H1 (cell line): ENCODE measurements at regions not wholly inside any gene's neighbourhood (a gene's known extent, or its start where the extent isn't known, plus 50 kb on each side); places are given as distances from the start of the nearest gene placed in this dataset.

ENCODE experiments used
- POLR2A ChIP-seq, 2 experiments: IDR thresholded peaks; 1 replicate in 1 of 2; 2 replicates in 1 of 2; pipeline ENCODE4 v1.6.1; 2011; ENCODE audit warnings: low read depth in 2 of 2, low read length in 2 of 2, mild to moderate bottlenecking in 2 of 2; ENCODE audit errors: control extremely low read depth in 1 of 2
- TF ChIP-seq, protein P1 (sequence below): fragments of 300-600 bp; sonication (generic); IDR thresholded peaks from 2 replicates; pipeline ENCODE4 v1.7.1; 2012; ENCODE audit warnings: low read length, moderate library complexity, mild to moderate bottlenecking, inconsistent platforms; ENCODE audit not compliant: insufficient replicate concordance

- TF ChIP-seq, protein P1, sequence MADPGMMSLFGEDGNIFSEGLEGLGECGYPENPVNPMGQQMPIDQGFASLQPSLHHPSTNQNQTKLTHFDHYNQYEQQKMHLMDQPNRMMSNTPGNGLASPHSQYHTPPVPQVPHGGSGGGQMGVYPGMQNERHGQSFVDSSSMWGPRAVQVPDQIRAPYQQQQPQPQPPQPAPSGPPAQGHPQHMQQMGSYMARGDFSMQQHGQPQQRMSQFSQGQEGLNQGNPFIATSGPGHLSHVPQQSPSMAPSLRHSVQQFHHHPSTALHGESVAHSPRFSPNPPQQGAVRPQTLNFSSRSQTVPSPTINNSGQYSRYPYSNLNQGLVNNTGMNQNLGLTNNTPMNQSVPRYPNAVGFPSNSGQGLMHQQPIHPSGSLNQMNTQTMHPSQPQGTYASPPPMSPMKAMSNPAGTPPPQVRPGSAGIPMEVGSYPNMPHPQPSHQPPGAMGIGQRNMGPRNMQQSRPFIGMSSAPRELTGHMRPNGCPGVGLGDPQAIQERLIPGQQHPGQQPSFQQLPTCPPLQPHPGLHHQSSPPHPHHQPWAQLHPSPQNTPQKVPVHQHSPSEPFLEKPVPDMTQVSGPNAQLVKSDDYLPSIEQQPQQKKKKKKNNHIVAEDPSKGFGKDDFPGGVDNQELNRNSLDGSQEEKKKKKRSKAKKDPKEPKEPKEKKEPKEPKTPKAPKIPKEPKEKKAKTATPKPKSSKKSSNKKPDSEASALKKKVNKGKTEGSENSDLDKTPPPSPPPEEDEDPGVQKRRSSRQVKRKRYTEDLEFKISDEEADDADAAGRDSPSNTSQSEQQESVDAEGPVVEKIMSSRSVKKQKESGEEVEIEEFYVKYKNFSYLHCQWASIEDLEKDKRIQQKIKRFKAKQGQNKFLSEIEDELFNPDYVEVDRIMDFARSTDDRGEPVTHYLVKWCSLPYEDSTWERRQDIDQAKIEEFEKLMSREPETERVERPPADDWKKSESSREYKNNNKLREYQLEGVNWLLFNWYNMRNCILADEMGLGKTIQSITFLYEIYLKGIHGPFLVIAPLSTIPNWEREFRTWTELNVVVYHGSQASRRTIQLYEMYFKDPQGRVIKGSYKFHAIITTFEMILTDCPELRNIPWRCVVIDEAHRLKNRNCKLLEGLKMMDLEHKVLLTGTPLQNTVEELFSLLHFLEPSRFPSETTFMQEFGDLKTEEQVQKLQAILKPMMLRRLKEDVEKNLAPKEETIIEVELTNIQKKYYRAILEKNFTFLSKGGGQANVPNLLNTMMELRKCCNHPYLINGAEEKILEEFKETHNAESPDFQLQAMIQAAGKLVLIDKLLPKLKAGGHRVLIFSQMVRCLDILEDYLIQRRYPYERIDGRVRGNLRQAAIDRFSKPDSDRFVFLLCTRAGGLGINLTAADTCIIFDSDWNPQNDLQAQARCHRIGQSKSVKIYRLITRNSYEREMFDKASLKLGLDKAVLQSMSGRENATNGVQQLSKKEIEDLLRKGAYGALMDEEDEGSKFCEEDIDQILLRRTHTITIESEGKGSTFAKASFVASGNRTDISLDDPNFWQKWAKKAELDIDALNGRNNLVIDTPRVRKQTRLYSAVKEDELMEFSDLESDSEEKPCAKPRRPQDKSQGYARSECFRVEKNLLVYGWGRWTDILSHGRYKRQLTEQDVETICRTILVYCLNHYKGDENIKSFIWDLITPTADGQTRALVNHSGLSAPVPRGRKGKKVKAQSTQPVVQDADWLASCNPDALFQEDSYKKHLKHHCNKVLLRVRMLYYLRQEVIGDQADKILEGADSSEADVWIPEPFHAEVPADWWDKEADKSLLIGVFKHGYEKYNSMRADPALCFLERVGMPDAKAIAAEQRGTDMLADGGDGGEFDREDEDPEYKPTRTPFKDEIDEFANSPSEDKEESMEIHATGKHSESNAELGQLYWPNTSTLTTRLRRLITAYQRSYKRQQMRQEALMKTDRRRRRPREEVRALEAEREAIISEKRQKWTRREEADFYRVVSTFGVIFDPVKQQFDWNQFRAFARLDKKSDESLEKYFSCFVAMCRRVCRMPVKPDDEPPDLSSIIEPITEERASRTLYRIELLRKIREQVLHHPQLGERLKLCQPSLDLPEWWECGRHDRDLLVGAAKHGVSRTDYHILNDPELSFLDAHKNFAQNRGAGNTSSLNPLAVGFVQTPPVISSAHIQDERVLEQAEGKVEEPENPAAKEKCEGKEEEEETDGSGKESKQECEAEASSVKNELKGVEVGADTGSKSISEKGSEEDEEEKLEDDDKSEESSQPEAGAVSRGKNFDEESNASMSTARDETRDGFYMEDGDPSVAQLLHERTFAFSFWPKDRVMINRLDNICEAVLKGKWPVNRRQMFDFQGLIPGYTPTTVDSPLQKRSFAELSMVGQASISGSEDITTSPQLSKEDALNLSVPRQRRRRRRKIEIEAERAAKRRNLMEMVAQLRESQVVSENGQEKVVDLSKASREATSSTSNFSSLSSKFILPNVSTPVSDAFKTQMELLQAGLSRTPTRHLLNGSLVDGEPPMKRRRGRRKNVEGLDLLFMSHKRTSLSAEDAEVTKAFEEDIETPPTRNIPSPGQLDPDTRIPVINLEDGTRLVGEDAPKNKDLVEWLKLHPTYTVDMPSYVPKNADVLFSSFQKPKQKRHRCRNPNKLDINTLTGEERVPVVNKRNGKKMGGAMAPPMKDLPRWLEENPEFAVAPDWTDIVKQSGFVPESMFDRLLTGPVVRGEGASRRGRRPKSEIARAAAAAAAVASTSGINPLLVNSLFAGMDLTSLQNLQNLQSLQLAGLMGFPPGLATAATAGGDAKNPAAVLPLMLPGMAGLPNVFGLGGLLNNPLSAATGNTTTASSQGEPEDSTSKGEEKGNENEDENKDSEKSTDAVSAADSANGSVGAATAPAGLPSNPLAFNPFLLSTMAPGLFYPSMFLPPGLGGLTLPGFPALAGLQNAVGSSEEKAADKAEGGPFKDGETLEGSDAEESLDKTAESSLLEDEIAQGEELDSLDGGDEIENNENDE, result no peak
- TF ChIP-seq POLR2A (IDR thresholded peaks at IDR 0.05; ENCODE audit: control extremely low read depth in 1 of 2, low read depth in 2 of 2, low read length in 2 of 2), result no peak
These were observed 324.1 kb upstream of the DIPK2B start (continued) for GRCh38 chrX:45524805-45525204.
